ENCODE measurements at regions not wholly inside any gene's neighbourhood (a gene's known extent, or its start where the extent isn't known, plus 50 kb on each side); places are given as distances from the start of the nearest gene placed in this dataset.
"Not testable (repeated sequence)": the region's sequence is repeated elsewhere in the genome, so short reads cannot be mapped to it uniquely, and the experiment has no call there.

GRCh38 chr9:1115370-1115769 lies 65.2 kb downstream of the DMRT2 start:
- DNase-seq (ENCODE audit: extremely low read depth in 1 of 2, low read depth in 1 of 2): no peak

- DNase-seq (ENCODE audit: extremely low read depth in 1 of 2, low read depth in 1 of 2): no peak
Observed at GRCh38 chr9:1117439-1117838, 67.3 kb downstream of the DMRT2 start.

- DNase-seq (ENCODE audit: extremely low read depth in 1 of 2, low read depth in 1 of 2): no peak
Observed at GRCh38 chr9:1120500-1121165, 70.5 kb downstream of the DMRT2 start.

- DNase-seq (ENCODE audit: extremely low read depth in 1 of 2, low read depth in 1 of 2): no peak
Observed at GRCh38 chr9:1125741-1126140, 75.6 kb downstream of the DMRT2 start.

DNA sequence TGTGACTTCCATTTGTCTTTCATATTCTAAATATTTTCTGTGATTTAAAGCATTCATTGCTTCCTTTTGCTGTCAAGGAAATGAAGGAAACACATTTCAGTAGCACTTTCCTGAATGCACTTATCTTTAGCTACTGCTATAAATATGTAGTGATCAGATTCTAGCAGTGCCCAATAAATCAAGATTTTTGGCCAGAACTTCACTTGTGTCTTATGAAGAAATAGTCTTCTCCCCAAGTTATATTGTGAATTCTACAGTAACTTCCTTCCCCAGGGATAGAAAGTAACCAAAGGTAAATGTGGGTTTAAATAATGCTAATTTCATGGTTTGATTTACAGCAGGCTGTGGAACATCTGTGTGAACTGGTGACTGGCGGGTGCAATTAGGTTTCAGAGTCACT lies 77.9 kb downstream of the DMRT2 start:
- DNase-seq (ENCODE audit: extremely low read depth in 1 of 2, low read depth in 1 of 2): no peak

DNA sequence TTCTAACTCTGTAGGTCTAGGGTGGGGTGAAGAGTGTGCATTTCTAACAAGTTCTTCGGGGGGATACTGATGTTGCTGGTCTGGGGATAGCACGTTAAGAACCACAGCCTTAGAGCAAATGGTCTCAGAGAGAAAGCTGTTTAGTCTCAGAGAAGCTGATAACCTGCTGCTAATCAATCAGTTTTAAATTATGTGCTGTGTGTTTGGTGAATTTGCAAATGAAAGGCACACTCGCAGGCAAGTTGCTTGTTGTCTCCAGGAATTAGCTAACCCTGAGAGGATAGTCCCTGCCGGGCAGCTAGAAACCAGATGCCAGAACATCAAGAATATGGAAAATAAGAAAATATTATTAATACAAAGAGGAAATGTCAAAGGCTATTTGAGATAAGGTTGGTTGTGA lies 79.2 kb downstream of the DMRT2 start:
- no peak for DNase-seq (ENCODE audit: extremely low read depth in 1 of 2, low read depth in 1 of 2)

- DNase-seq (ENCODE audit: extremely low read depth in 1 of 2, low read depth in 1 of 2): no peak
Observed at GRCh38 chr9:1140057-1140456, 89.9 kb downstream of the DMRT2 start.

- DNase-seq (ENCODE audit: extremely low read depth in 1 of 2, low read depth in 1 of 2): no peak
Observed at GRCh38 chr9:1151691-1152090, 101.5 kb downstream of the DMRT2 start.

- no peak for DNase-seq (ENCODE audit: extremely low read depth in 1 of 2, low read depth in 1 of 2)
Observed at GRCh38 chr9:1152171-1152570, 102.0 kb downstream of the DMRT2 start.

- no peak for DNase-seq (ENCODE audit: extremely low read depth in 1 of 2, low read depth in 1 of 2)
Observed at GRCh38 chr9:1154739-1155138, 104.6 kb downstream of the DMRT2 start.

GRCh38 chr9:1155602-1156001 lies 105.4 kb downstream of the DMRT2 start:
- no peak for DNase-seq (ENCODE audit: extremely low read depth in 1 of 2, low read depth in 1 of 2)

GRCh38 chr9:1156794-1157550 lies 106.8 kb downstream of the DMRT2 start:
- DNase-seq (ENCODE audit: extremely low read depth in 1 of 2, low read depth in 1 of 2): no peak

GRCh38 chr9:1157836-1158235 lies 107.7 kb downstream of the DMRT2 start:
- DNase-seq (ENCODE audit: extremely low read depth in 1 of 2, low read depth in 1 of 2): no peak

DNA sequence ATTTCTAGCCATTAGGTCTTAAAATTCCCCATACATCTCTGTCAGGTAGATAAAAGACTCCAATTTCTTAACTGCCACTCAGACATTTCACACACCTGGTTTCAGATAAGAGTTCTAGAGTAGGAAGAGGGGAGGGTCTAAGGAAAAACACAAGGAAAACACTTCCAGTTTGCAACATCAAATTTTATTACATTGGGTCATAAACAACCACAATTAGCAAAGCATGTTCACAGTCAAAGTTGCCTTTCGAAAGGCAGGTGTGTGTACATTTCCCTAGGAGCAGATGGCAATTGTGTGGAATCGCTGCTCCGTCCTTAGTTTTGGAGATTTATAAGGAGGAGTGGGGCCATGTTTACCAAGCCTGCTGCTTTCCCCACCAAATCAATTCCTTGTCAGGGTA lies 120.8 kb downstream of the DMRT2 start:
- no peak for DNase-seq (ENCODE audit: extremely low read depth in 1 of 2, low read depth in 1 of 2)

GRCh38 chr9:1171546-1171945 lies 121.4 kb downstream of the DMRT2 start:
- DNase-seq (ENCODE audit: extremely low read depth in 1 of 2, low read depth in 1 of 2): no peak

DNA sequence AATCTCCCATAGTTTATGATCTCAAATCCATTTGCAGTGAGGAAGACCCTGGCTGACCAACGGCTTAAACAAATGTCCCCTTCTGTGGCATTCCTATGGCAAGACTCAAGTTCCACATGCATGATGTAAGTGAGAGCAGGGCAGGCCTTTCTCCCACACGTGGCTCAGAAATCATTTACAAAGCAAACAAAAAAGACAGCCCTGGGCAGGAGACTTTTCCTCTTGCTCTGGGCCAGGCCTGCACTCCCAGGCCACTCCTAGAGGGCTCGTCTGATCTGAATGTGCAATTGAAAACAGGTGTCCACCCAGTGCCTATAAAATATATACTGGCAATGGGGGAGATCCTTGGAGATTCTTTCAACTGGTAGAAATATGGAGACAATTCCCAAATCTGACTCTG lies 123.1 kb downstream of the DMRT2 start:
- no peak for DNase-seq (ENCODE audit: extremely low read depth in 1 of 2, low read depth in 1 of 2)

DNA sequence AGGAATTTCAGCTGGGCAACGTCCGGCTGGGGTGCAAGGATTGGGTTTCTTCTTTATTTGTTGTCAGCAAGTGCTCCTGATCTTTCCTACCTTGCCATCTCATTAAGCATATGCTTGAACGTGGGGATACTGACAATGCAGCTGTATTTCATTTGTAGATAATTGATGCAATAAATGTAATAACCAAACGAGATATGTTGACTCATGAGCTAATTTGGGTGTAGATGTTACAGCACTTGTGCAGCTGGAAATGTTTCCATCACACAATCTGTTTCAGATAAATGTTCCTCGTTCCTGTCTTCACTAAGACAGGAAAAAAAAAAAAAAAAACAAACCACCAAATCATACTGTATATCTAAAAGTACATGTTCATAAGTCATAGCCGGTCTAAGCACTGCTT lies 123.8 kb downstream of the DMRT2 start:
- DNase-seq (ENCODE audit: extremely low read depth in 1 of 2, low read depth in 1 of 2): no peak

GRCh38 chr9:1179366-1179765 lies 129.2 kb downstream of the DMRT2 start:
- no peak for DNase-seq (ENCODE audit: extremely low read depth in 1 of 2, low read depth in 1 of 2)

DNA sequence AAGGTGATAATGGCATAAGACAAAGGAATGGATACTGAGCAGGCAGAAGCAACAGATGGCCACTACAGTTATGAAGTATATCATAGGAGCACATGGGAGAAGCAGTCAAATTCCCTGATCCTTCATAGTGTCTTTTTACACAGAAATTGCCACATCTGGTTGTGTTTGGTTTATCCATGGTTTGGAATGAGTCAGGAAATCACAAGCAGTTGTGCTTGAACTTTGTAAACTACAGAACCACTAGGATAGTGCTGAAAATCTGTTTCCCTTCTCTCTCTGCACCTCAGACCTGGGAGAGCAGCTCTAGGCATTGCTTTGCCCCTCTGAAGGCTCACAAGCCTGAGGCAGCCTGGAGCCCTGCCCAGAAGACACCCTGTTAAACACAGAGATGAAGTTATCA lies 134.0 kb downstream of the DMRT2 start:
- DNase-seq (ENCODE audit: extremely low read depth in 1 of 2, low read depth in 1 of 2): no peak

GRCh38 chr9:1187137-1187536 lies 137.0 kb downstream of the DMRT2 start:
- DNase-seq (ENCODE audit: extremely low read depth in 1 of 2, low read depth in 1 of 2): not testable (repeated sequence)

DNA sequence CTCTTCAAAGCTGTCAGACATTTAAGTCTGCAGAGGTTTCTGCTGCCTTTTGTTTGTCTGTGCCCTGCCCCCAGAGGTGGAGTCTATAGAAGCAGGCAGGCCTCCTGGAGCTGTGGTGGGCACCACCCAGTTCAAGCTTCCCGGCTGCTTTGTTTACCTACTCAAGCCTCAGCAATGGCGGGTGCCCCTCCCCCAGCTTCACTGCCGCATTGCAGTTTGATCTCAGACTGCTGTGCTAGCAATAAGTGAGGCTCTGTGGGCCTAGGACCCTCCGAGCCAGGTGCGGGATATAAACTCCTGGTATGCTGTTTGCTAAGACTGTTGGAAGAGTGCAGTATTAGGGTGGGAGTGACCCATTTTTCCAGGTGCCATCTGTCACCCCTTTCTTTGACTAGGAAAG lies 145.5 kb downstream of the DMRT2 start:
- not testable (repeated sequence) for DNase-seq (ENCODE audit: extremely low read depth in 1 of 2, low read depth in 1 of 2)

GRCh38 chr9:1198085-1198484 lies 147.9 kb downstream of the DMRT2 start:
- DNase-seq (ENCODE audit: extremely low read depth in 1 of 2, low read depth in 1 of 2): no peak

- no peak for DNase-seq (ENCODE audit: extremely low read depth in 1 of 2, low read depth in 1 of 2)
Observed at GRCh38 chr9:1200847-1201251, 150.7 kb downstream of the DMRT2 start.

All from stimulated activated CD8-positive, alpha-beta memory T cell treated with anti-CD3 and anti-CD28 coated beads, Interleukin-7, amount 100 ng/mL, for 48 hours (primary cell).